Amniotic stem cell (primary cell): ENCODE measurements at regions not wholly inside any gene's neighbourhood (a gene's known extent, or its start where the extent isn't known, plus 50 kb on each side); places are given as distances from the start of the nearest gene placed in this dataset.

Experiments used
- DNase-seq: peaks from one replicate; lab custom pipeline; 2025; lab: John Stamatoyannopoulos, UW

- no peak for DNase-seq
Observed at GRCh38 chr9:129400971-129401622, 219.8 kb downstream of the C9orf50 start.

GRCh38 chr9:129400001-129400970 lies 220.6 kb downstream of the C9orf50 start:
- DNase-seq: no peak

GRCh38 chr9:129399634-129399990 lies 221.3 kb downstream of the C9orf50 start:
- DNase-seq: no peak

- DNase-seq: no peak
Observed at GRCh38 chr9:129398961-129399633, 221.0 kb upstream of the IER5L start.

GRCh38 chr9:129398101-129398960 lies 220.3 kb upstream of the IER5L start:
- no peak for DNase-seq

GRCh38 chr9:129397335-129397734 lies 219.3 kb upstream of the IER5L start:
- no peak for DNase-seq

- no peak for DNase-seq
Observed at GRCh38 chr9:129396365-129396708, 218.3 kb upstream of the IER5L start.

- no peak for DNase-seq
Observed at GRCh38 chr9:129395633-129396364, 217.7 kb upstream of the IER5L start.

GRCh38 chr9:129394886-129395279 lies 216.8 kb upstream of the IER5L start:
- DNase-seq: no peak

- no peak for DNase-seq
Observed at GRCh38 chr9:129394061-129394885, 216.2 kb upstream of the IER5L start.

GRCh38 chr9:129393064-129393463 lies 215.0 kb upstream of the IER5L start:
- DNase-seq: no peak

- DNase-seq: no peak
Observed at GRCh38 chr9:129392093-129392541, 214.1 kb upstream of the IER5L start.

GRCh38 chr9:129391221-129391661 lies 213.2 kb upstream of the IER5L start:
- no peak for DNase-seq

- no peak for DNase-seq
Observed at GRCh38 chr9:129390541-129390940, 212.5 kb upstream of the IER5L start.

GRCh38 chr9:129387822-129388221 lies 209.8 kb upstream of the IER5L start:
- no peak for DNase-seq

GRCh38 chr9:129386812-129387177 lies 208.7 kb upstream of the IER5L start:
- no peak for DNase-seq

- DNase-seq: no peak
Observed at GRCh38 chr9:129385211-129385934, 207.3 kb upstream of the IER5L start.

GRCh38 chr9:129384491-129385210 lies 206.6 kb upstream of the IER5L start:
- no peak for DNase-seq
